Neural progenitor cell (in vitro differentiated cells): ENCODE measurements at regions not wholly inside any gene's neighbourhood (a gene's known extent, or its start where the extent isn't known, plus 50 kb on each side); places are given as distances from the start of the nearest gene placed in this dataset.

Experiments
- EZH2 ChIP-seq: fragments of 200-600 bp; sonication (generic); IDR thresholded peaks from 2 replicates; pipeline ENCODE4 v1.6.1; 2017; ENCODE audit warnings: antibody characterized with exemption, mild to moderate bottlenecking, moderate library complexity
- TF ChIP-seq, protein P1 (sequence below): fragments of 200-600 bp; sonication (generic); IDR thresholded peaks from 2 replicates; pipeline ENCODE4 v1.5.1; 2017; ENCODE audit warnings: antibody characterized with exemption, mild to moderate bottlenecking

DNA sequence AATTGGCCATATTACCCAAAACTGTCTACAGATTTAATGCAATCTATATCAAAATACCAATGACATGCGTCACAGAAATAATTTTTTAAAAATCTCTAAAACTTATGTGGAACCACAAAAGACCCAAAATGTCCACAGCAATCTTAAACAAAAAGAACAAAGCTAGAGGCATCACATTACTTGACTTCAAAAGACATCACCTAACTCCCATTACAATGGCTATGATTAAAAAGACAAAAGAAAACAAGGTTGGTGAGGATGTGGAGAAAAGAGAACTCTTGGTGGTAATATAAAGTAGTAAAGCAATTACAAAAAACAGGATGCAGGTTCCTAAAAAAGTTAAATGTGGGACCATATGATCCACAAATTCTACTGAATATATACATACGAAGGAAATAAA, 187.6 kb upstream of the CNTN6 start:
- TF ChIP-seq, protein P1, sequence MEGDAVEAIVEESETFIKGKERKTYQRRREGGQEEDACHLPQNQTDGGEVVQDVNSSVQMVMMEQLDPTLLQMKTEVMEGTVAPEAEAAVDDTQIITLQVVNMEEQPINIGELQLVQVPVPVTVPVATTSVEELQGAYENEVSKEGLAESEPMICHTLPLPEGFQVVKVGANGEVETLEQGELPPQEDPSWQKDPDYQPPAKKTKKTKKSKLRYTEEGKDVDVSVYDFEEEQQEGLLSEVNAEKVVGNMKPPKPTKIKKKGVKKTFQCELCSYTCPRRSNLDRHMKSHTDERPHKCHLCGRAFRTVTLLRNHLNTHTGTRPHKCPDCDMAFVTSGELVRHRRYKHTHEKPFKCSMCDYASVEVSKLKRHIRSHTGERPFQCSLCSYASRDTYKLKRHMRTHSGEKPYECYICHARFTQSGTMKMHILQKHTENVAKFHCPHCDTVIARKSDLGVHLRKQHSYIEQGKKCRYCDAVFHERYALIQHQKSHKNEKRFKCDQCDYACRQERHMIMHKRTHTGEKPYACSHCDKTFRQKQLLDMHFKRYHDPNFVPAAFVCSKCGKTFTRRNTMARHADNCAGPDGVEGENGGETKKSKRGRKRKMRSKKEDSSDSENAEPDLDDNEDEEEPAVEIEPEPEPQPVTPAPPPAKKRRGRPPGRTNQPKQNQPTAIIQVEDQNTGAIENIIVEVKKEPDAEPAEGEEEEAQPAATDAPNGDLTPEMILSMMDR, result no peak
- no peak for TF ChIP-seq EZH2
